COLO829 (cell line): ENCODE measurements at regions not wholly inside any gene's neighbourhood (a gene's known extent, or its start where the extent isn't known, plus 50 kb on each side); places are given as distances from the start of the nearest gene placed in this dataset.

Source experiments
- DNase-seq: peaks from one replicate; pipeline ENCODE4 v3.0.0; 2012; ENCODE audit warnings: low spot score

- DNase-seq = no peak
Observed at GRCh38 chr4:189278597-189279165, 662.0 kb upstream of the FRG1 start.

GRCh38 chr4:189279188-189279587, 661.5 kb upstream of the FRG1 start:
- no peak for DNase-seq

GRCh38 chr4:189285377-189285776, 655.3 kb upstream of the FRG1 start:
- no peak for DNase-seq

- DNase-seq = no peak
Observed at GRCh38 chr4:189291939-189292338, 648.7 kb upstream of the FRG1 start.

GRCh38 chr4:189293459-189293858, 647.2 kb upstream of the FRG1 start:
- DNase-seq = no peak

GRCh38 chr4:189294574-189294973, 646.1 kb upstream of the FRG1 start:
- DNase-seq = no peak

GRCh38 chr4:189299706-189300105, 641.0 kb upstream of the FRG1 start:
- peak; percentile 56 for DNase-seq

GRCh38 chr4:189301692-189302091, 639.0 kb upstream of the FRG1 start:
- DNase-seq = no peak

GRCh38 chr4:189302719-189303118, 638.0 kb upstream of the FRG1 start:
- no peak for DNase-seq

GRCh38 chr4:189304167-189304566, 636.5 kb upstream of the FRG1 start:
- no peak for DNase-seq

- DNase-seq = no peak
Observed at GRCh38 chr4:189304809-189305208, 635.9 kb upstream of the FRG1 start.

GRCh38 chr4:189305500-189305899, 635.2 kb upstream of the FRG1 start:
- no peak for DNase-seq

- DNase-seq = no peak
Observed at GRCh38 chr4:189311251-189311650, 629.4 kb upstream of the FRG1 start.

- DNase-seq = no peak
Observed at GRCh38 chr4:189313064-189313463, 627.6 kb upstream of the FRG1 start.

- no peak for DNase-seq
Observed at GRCh38 chr4:189313861-189314513, 626.7 kb upstream of the FRG1 start.

- no peak for DNase-seq
Observed at GRCh38 chr4:189322426-189322825, 618.2 kb upstream of the FRG1 start.

- DNase-seq = peak; percentile 81
Observed at GRCh38 chr4:189341881-189342280, 598.8 kb upstream of the FRG1 start.

- no peak for DNase-seq
Observed at GRCh38 chr4:189355590-189355989, 585.1 kb upstream of the FRG1 start.

- no peak for DNase-seq
Observed at GRCh38 chr4:189362364-189362763, 578.3 kb upstream of the FRG1 start.

- no peak for DNase-seq
Observed at GRCh38 chr4:189364032-189364449, 576.6 kb upstream of the FRG1 start.

GRCh38 chr4:189365451-189365850, 575.2 kb upstream of the FRG1 start:
- no peak for DNase-seq

- no peak for DNase-seq
Observed at GRCh38 chr4:189367832-189368231, 572.8 kb upstream of the FRG1 start.

GRCh38 chr4:189374176-189374575, 566.5 kb upstream of the FRG1 start:
- DNase-seq = peak; percentile 19

GRCh38 chr4:189376901-189377300, 563.8 kb upstream of the FRG1 start:
- DNase-seq = no peak
